HuH-7.5 (cell line): ENCODE measurements at regions not wholly inside any gene's neighbourhood (a gene's known extent, or its start where the extent isn't known, plus 50 kb on each side); places are given as distances from the start of the nearest gene placed in this dataset.
"Not testable (repeated sequence)": the region's sequence is repeated elsewhere in the genome, so short reads cannot be mapped to it uniquely, and the experiment has no call there.

Experiments
- DNase-seq: peaks from one replicate; pipeline ENCODE4 v3.0.0; 2011; ENCODE audit warnings: low spot score

GRCh38 chr6:97915537-97915936, 632.5 kb upstream of the MMS22L start:
- no peak for DNase-seq

GRCh38 chr6:97917369-97917768, 634.4 kb upstream of the MMS22L start:
- no peak for DNase-seq

GRCh38 chr6:97919046-97919445, 636.0 kb upstream of the MMS22L start:
- DNase-seq: no peak

GRCh38 chr6:97919631-97920030, 636.6 kb upstream of the MMS22L start:
- DNase-seq: no peak

GRCh38 chr6:97923249-97923648, 640.2 kb upstream of the MMS22L start:
- DNase-seq: no peak

GRCh38 chr6:97925504-97925903, 642.5 kb upstream of the MMS22L start:
- DNase-seq: no peak

GRCh38 chr6:97939440-97940168, 656.6 kb upstream of the MMS22L start:
- no peak for DNase-seq

GRCh38 chr6:97947841-97948240, 664.8 kb upstream of the MMS22L start:
- no peak for DNase-seq

- no peak for DNase-seq
Observed at GRCh38 chr6:97958134-97958533, 675.1 kb upstream of the MMS22L start.

GRCh38 chr6:97963193-97963592, 680.2 kb upstream of the MMS22L start:
- no peak for DNase-seq

- no peak for DNase-seq
Observed at GRCh38 chr6:97969065-97969464, 686.0 kb upstream of the MMS22L start.

GRCh38 chr6:97977084-97977483, 694.1 kb upstream of the MMS22L start:
- DNase-seq: no peak

- peak; percentile 8 for DNase-seq
Observed at GRCh38 chr6:97978855-97979271, 695.8 kb upstream of the MMS22L start.

GRCh38 chr6:97979285-97979684, 696.3 kb upstream of the MMS22L start:
- not testable (repeated sequence) for DNase-seq

- no peak for DNase-seq
Observed at GRCh38 chr6:97989451-97989850, 706.4 kb upstream of the MMS22L start.

- no peak for DNase-seq
Observed at GRCh38 chr6:97995158-97995557, 712.1 kb upstream of the MMS22L start.

- DNase-seq: no peak
Observed at GRCh38 chr6:98002678-98003077, 719.7 kb upstream of the MMS22L start.

GRCh38 chr6:98014442-98015201, 731.6 kb upstream of the MMS22L start:
- no peak for DNase-seq

GRCh38 chr6:98016565-98016964, 733.5 kb upstream of the MMS22L start:
- DNase-seq: no peak

- DNase-seq: no peak
Observed at GRCh38 chr6:98020222-98020621, 737.2 kb upstream of the MMS22L start.

GRCh38 chr6:98024359-98024758, 741.3 kb upstream of the MMS22L start:
- DNase-seq: no peak

- no peak for DNase-seq
Observed at GRCh38 chr6:98027898-98028297, 744.9 kb upstream of the MMS22L start.

GRCh38 chr6:98033617-98034016, 750.6 kb upstream of the MMS22L start:
- DNase-seq: no peak
